A673 (cell line): ENCODE measurements at regions not wholly inside any gene's neighbourhood (a gene's known extent, or its start where the extent isn't known, plus 50 kb on each side); places are given as distances from the start of the nearest gene placed in this dataset.

Source experiments
- BruUV-seq: library from RNA; stranded (reverse); fragments of 400-500 nt; replicated peaks from 2 replicates; lab custom pipeline; 2021; lab: Mats Ljungman, UMichigan
- CTCF ChIA-PET: fragments of 300-600 bp; sonication (Branson Sonifier 250); formaldehyde crosslinking; loops from one replicate; lab custom pipeline; 2022; ENCODE audit warnings: antibody characterized with exemption; lab: Charles Lee
- POLR2A ChIA-PET: fragments of 300-600 bp; sonication (Branson Sonifier 250); formaldehyde crosslinking; loops from one replicate; lab custom pipeline; 2022; ENCODE audit warnings: antibody characterized with exemption; ENCODE audit not compliant: low non-redundant PET; lab: Charles Lee
- DNase-seq: peaks from one replicate; pipeline ENCODE4 v3.0.0-alpha.2; 2015; ENCODE audit warnings: low spot score
- H3K27ac ChIP-seq: fragments of 200-600 bp; sonication (generic); 2 replicates; pipeline ENCODE4 v1.5.1; 2016; ENCODE audit warnings: mixed run types, low read depth, mild to moderate bottlenecking, mixed read lengths, antibody characterized with exemption, low read length; ENCODE audit not compliant: poor library complexity, severe bottlenecking
- H3K27me3 ChIP-seq: fragments of 200-600 bp; sonication (generic); replicated peaks from 2 replicates; pipeline ENCODE4 v1.6.1; 2017; ENCODE audit warnings: mixed run types, low read depth, mild to moderate bottlenecking, mixed read lengths, antibody characterized with exemption, low read length; ENCODE audit not compliant: insufficient read depth, poor library complexity
- H3K36me3 ChIP-seq: fragments of 200-600 bp; sonication (generic); 2 replicates; pipeline ENCODE4 v1.6.1; 2016; ENCODE audit warnings: mixed run types, mild to moderate bottlenecking, mixed read lengths, antibody characterized with exemption, low read length; ENCODE audit not compliant: insufficient read depth, poor library complexity, severe bottlenecking
- H3K4me1 ChIP-seq: fragments of 200-600 bp; sonication (generic); 2 replicates; pipeline ENCODE4 v1.6.1; 2017; ENCODE audit warnings: mixed run types, mild to moderate bottlenecking, mixed read lengths, antibody characterized with exemption, low read length; ENCODE audit not compliant: insufficient read depth, poor library complexity, severe bottlenecking
- H3K4me3 ChIP-seq: fragments of 200-600 bp; sonication (generic); 2 replicates; pipeline ENCODE4 v1.5.1; 2016; ENCODE audit warnings: low read depth, mixed run types, mild to moderate bottlenecking, mixed read lengths, low read length; ENCODE audit not compliant: poor library complexity, severe bottlenecking
- H3K9me3 ChIP-seq: fragments of 200-600 bp; sonication (generic); 2 replicates; pipeline ENCODE4 v1.6.1; 2016; ENCODE audit warnings: mixed run types, low read depth, mild to moderate bottlenecking, mixed read lengths, antibody characterized with exemption, low read length; ENCODE audit not compliant: poor library complexity, severe bottlenecking
- EZH2 ChIP-seq: fragments of 200-600 bp; sonication (generic); IDR thresholded peaks from 2 replicates; pipeline ENCODE4 v1.6.1; 2017; ENCODE audit warnings: borderline replicate concordance, low read depth, mild to moderate bottlenecking, mixed read lengths, antibody characterized with exemption, low read length; ENCODE audit not compliant: poor library complexity, severe bottlenecking
- intact Hi-C: fragments of 100-400 bp; cut with micrococcal nuclease; formaldehyde crosslinking; loops from one replicate; pipeline ENCODE4 v1.10.0; 2022; ENCODE audit not compliant: unreplicated experiment
- TF ChIP-seq, protein P1 (sequence below): fragments of 300-800, 200-600 bp; sonication (generic); conservative IDR thresholded peaks from 2 replicates; pipeline ENCODE4 v1.5.1; 2017; ENCODE audit warnings: low read depth, mild to moderate bottlenecking, antibody characterized with exemption, low read length, moderate library complexity, mixed read lengths

DNA sequence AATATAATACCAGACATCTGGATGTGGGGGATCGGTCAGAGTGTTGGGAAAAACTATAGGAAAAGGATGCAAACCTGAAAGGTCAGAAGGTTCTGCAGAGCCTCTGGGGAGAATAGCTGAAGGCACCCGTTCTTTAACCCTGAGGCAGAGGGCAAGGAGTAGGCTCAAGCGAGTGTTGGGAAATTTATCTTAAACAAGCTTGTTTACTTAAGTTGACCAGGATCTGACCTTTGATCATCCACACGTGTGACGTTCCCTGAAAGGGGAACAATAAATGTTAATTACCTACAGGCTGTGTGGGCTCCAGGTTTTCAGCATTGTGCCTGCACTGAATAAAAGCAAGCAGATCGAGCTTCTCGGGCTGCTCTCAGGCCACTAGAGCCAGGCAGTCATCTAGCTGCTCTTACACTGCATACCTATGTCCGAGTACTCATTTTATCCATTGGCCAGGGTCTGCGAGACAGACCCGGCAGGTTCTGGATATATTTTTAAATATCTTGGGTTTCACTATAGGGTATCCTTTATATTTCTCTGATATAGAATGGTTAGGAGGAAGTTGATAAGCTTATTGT lies 400.6 kb upstream of the CHST9 start:
- Histone ChIP-seq H3K27me3 (no peaks in the 10 kb centered on the region), H3K4me3 (no peak overlapping the region), H3K36me3 (no peaks in the 10 kb centered on the region), H3K9me3 (no peaks in the 10 kb centered on the region), H3K27ac (no peak overlapping the region), H3K4me1 (no peaks in the 10 kb centered on the region)
- DNase-seq: no peak
- no peak for TF ChIP-seq EZH2
- TF ChIP-seq, protein P1, sequence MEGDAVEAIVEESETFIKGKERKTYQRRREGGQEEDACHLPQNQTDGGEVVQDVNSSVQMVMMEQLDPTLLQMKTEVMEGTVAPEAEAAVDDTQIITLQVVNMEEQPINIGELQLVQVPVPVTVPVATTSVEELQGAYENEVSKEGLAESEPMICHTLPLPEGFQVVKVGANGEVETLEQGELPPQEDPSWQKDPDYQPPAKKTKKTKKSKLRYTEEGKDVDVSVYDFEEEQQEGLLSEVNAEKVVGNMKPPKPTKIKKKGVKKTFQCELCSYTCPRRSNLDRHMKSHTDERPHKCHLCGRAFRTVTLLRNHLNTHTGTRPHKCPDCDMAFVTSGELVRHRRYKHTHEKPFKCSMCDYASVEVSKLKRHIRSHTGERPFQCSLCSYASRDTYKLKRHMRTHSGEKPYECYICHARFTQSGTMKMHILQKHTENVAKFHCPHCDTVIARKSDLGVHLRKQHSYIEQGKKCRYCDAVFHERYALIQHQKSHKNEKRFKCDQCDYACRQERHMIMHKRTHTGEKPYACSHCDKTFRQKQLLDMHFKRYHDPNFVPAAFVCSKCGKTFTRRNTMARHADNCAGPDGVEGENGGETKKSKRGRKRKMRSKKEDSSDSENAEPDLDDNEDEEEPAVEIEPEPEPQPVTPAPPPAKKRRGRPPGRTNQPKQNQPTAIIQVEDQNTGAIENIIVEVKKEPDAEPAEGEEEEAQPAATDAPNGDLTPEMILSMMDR: no peak
- POLR2A ChIA-PET: no interaction called here
- no TSS peak for BruUV-seq
- CTCF ChIA-PET: no interaction called here
- intact Hi-C loops: no loop called here

DNA sequence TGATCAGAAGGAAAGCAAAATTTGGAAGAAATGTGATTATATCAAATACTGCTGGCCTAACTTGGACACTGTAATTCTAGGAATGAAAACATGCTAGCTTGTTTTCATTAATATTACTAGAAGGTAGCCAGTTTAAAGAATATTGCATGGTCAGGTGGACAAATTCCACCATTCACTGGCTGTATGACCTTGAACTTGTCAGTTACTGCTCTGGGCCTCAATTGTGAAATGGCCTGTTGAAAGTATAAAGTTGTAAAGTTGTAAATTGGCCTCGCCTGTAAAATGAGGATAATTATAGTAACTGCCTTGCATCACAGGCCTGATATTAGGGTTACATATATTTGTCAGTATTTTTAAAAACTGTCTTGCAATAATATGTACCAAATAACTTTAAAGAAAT lies 398.4 kb upstream of the CHST9 start:
- Histone ChIP-seq H3K4me1 (no peaks in the 10 kb centered on the region), H3K27me3 (no peaks in the 10 kb centered on the region), H3K36me3 (no peaks in the 10 kb centered on the region), H3K27ac (no peak overlapping the region), H3K4me3 (no peak overlapping the region), H3K9me3 (no peaks in the 10 kb centered on the region)
- ChIA-PET POLR2A (no interaction called here), CTCF (no interaction called here)
- intact Hi-C loops: no loop called here
- TF ChIP-seq, protein P1: no peak
- no peak for TF ChIP-seq EZH2
- no TSS peak for BruUV-seq
- no peak for DNase-seq

DNA sequence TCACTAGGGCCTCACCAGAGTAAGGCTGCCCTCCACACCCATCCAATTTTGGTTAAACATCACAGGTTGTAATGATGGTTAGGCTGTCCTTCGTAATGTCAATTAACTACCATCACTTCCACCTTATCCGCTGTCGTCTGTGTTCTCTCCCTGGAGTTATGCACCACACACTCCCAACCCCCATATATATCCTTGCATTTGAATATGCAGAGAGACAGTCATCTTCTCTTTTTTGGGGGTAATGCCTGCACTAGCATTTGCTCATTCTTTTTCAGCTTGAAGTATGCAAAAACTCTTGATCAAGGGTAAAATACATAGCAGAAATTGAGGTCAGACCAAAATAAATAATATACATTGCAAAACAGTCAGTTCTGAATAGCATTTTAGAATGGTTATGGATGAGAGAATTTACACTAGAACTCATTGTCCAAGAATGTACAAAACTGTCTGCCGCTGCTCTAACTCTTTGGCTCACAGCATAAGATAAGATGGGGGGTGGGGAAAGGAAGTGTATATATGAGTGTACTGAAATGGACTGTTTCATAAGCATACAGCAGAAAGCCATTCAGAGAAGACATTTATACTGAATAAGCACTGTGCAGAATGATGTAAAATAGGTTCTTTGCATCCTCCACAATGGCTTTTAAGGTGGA lies 397.8 kb upstream of the CHST9 start:
- intact Hi-C loops: no loop called here
- TF ChIP-seq EZH2: no peak
- TF ChIP-seq, protein P1: no peak
- H3K4me1 ChIP-seq: no peaks in the 10 kb centered on the region
- no peaks in the 10 kb centered on the region for H3K9me3 ChIP-seq
- H3K27ac ChIP-seq: no peak overlapping the region
- CTCF ChIA-PET: no interaction called here
- H3K27me3 ChIP-seq: no peaks in the 10 kb centered on the region
- H3K4me3 ChIP-seq: no peak overlapping the region
- no peaks in the 10 kb centered on the region for H3K36me3 ChIP-seq
- DNase-seq: no peak
- POLR2A ChIA-PET: no interaction called here
- BruUV-seq: no TSS peak
